ENCODE measurements at regions not wholly inside any gene's neighbourhood (a gene's known extent, or its start where the extent isn't known, plus 50 kb on each side); places are given as distances from the start of the nearest gene placed in this dataset.
"Not testable (repeated sequence)": the region's sequence is repeated elsewhere in the genome, so short reads cannot be mapped to it uniquely, and the experiment has no call there.

DNA sequence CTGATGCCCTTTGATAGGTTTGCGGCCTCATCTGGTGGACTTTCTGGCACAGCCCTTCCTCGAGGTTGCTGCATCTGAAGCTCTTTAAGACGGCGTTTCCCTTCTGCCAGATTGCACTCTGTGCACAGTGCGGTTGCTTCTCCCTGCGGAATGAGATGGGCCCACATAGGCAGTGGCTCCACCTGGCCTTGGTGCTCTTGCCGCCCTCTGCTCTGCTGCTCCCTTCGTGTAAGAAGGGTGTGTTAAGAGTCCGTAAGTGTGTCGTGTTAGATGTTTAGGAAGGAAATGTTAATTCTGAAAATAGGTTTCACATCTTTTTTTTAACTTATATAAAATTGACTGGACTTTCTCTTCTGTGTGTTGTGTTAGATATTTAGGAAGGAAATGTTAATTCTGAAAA lies 240.3 kb downstream of the RTP5 start:
- not testable (repeated sequence) for DNase-seq (ENCODE audit: low read depth)

DNA sequence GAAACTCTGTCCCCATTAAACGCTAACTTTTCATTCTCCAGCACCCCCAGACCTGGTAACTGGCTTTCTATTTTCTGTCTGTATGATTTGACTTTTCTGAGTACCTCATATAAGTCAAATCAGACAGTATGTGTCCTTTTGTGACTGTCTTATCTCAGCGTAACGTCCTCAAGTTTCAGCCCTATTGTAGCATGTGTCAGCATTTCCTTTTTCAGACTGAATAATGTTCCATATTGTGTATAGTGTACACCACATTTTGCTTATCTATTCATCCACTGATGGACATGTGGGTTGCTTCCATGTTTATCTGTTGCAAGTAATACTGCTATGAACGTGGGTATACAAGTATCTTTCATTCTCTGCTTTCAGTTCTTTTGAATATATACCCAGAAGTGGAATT lies 242.4 kb downstream of the RTP5 start:
- DNase-seq (ENCODE audit: low read depth), result not testable (repeated sequence)

DNA sequence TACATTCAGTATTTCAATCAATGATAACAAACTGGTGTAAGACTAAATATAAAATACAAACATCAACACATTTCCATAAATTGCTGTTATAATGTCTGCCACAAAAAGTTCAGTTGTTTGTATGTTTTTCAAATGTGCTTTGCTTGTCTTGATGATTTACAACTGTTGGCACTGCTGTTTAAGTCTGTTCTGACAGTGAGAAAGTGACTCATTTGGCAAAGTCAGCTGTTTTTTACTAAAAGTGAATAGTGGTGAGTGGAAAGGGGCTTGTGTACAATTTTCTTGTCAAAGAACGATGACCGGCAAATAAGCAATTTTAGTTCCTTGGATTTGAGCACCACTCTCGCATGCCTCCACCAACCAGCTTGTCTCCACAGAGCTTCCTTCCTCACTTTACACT lies 244.0 kb downstream of the RTP5 start:
- DNase-seq (ENCODE audit: low read depth), result not testable (repeated sequence)

DNA sequence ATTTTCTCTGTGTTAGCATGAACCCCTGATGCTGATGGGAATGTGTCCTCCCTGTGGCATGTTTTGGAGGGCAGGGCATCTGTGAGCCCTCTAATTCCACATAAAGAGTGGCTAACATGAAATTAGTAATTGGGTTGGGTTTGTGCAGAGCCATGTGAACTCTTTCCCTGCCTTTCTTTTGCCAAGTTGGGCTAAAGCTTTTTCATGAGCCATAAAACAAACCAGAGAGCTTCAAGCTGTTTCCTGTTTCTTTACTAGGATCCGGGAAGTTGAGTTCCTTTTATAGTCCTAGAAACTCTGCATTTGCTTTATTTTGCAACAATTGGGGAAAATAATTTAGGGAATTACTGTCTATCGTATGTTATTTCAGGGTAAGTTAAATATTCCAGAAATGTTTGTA lies 247.1 kb downstream of the RTP5 start:
- not testable (repeated sequence) for DNase-seq (ENCODE audit: low read depth)

DNA sequence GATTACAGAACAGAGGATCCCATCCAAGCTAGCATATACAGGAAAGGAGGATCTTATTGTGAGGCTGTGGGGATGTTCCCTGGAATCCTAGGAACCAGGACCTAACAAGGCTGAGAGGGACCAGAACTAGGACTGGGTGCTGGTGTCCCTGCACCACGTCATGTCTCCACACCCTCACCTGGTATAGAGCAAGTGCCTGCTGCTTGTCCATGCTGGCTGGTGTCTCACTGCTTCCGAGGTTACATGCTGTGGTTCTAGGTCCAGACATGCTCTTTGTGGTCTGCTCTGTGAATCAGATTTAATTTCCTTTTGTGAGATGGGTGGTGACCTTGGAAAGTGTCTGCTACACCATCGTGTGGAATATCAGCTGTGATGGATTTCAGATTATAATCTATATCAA lies 247.8 kb downstream of the RTP5 start:
- DNase-seq (ENCODE audit: low read depth), result not testable (repeated sequence)

- not testable (repeated sequence) for DNase-seq (ENCODE audit: low read depth)
These were observed 250.2 kb downstream of the RTP5 start for GRCh38 chr2:242119682-242120081.

GRCh38 chr2:242130682-242131081 lies 261.2 kb downstream of the RTP5 start:
- not testable (repeated sequence) for DNase-seq (ENCODE audit: low read depth)

GRCh38 chr2:242159921-242160320 lies 290.4 kb downstream of the RTP5 start:
- DNase-seq (ENCODE audit: low read depth), result not testable (repeated sequence)

DNA sequence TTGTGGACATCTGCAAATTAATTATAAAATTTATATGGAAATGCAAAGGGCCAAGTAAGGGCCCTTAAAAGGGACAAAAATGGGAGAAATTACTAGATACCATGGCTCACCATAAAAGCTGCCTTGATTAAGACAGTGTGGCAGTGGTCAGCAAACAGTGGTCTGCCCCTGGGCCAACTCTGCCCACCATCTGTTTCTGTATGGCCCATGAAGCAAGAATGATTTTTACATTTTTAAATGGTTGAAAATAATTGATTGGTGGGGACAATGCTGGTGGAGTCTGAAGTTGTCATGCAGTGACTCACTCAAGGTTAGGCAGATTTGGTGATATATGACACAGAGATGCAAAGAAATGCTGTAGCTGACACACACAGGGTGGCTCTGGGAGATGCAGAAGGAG lies 295.6 kb downstream of the RTP5 start:
- DNase-seq (ENCODE audit: low read depth), result not testable (repeated sequence)

- DNase-seq (ENCODE audit: low read depth), result not testable (repeated sequence)
These were observed 301.8 kb downstream of the RTP5 start for GRCh38 chr2:242171290-242171689.

Data from T-helper 22 cell (primary cell).